Caco-2 (cell line): ENCODE measurements at regions not wholly inside any gene's neighbourhood (a gene's known extent, or its start where the extent isn't known, plus 50 kb on each side); places are given as distances from the start of the nearest gene placed in this dataset.

ENCODE experiments used
- BruUV-seq: library from RNA; stranded (reverse); fragments of 400-500 nt; replicated peaks from 2 replicates; lab custom pipeline; 2021; lab: Mats Ljungman, UMichigan
- CTCF ChIA-PET: fragments of 300-600 bp; sonication (Branson Sonifier 250); formaldehyde crosslinking; loops from one replicate; lab custom pipeline; 2022; ENCODE audit warnings: antibody characterized with exemption; lab: Charles Lee
- POLR2A ChIA-PET: fragments of 300-600 bp; sonication (Branson Sonifier 250); formaldehyde crosslinking; loops from one replicate; lab custom pipeline; 2022; ENCODE audit warnings: antibody characterized with exemption; lab: Charles Lee
- DNase-seq, 2 experiments: peaks; one replicate each; pipeline versions ENCODE4 v3.0.0 to v3.0.0-alpha.2; 2020 to 2022
- H3K27me3 ChIP-seq: replicated peaks from 2 replicates; pipeline ENCODE4 v1.6.0; 2011; ENCODE audit warnings: low read length; ENCODE audit not compliant: control insufficient read depth, insufficient read depth
- H3K36me3 ChIP-seq: 2 replicates; pipeline ENCODE4 v1.5.1; 2011; ENCODE audit warnings: low read length; ENCODE audit not compliant: control insufficient read depth, insufficient read depth
- H3K4me1 ChIP-seq: fragments of 250-450 bp; sonication (Bioruptor Pico); 2 replicates; pipeline ENCODE4 v1.5.1; 2020; ENCODE audit warnings: mild to moderate bottlenecking
- H3K4me3 ChIP-seq: 2 replicates; pipeline ENCODE4 v1.5.1; 2011; ENCODE audit warnings: low read depth, mild to moderate bottlenecking, control low read depth, low read length
- H3K9me3 ChIP-seq: fragments of 250-450 bp; sonication (Bioruptor Pico); 2 replicates; pipeline ENCODE4 v1.5.1; 2020; ENCODE audit warnings: mild to moderate bottlenecking, moderate library complexity
- H3K27ac Mint-ChIP-seq: one replicate; pipeline ENCODE4 v1.8.0; 2022; ENCODE audit warnings: mixed read lengths; ENCODE audit not compliant: unreplicated experiment
- H3K27me3 Mint-ChIP-seq: one replicate; pipeline ENCODE4 v1.8.0; 2022; ENCODE audit warnings: mixed read lengths; ENCODE audit not compliant: insufficient read depth, unreplicated experiment
- H3K36me3 Mint-ChIP-seq: one replicate; pipeline ENCODE4 v1.8.0; 2022; ENCODE audit warnings: mild to moderate bottlenecking, mixed read lengths; ENCODE audit not compliant: insufficient read depth, unreplicated experiment
- H3K4me1 Mint-ChIP-seq: one replicate; pipeline ENCODE4 v1.8.0; 2022; ENCODE audit warnings: low read depth, mixed read lengths; ENCODE audit not compliant: unreplicated experiment
- H3K4me3 Mint-ChIP-seq: one replicate; pipeline ENCODE4 v1.8.0; 2022; ENCODE audit warnings: mild to moderate bottlenecking, moderate library complexity, mixed read lengths; ENCODE audit not compliant: unreplicated experiment
- H3K9me3 Mint-ChIP-seq: one replicate; pipeline ENCODE4 v1.8.0; 2022; ENCODE audit warnings: mixed read lengths; ENCODE audit not compliant: unreplicated experiment
- CTCF ChIP-seq, 2 experiments: fragments of 200-600 bp in 1 of 2; IDR thresholded peaks; 1 replicate in 1 of 2; 2 replicates in 1 of 2; pipeline versions ENCODE4 v1.5.1 to v1.8.0; 2011 to 2022; ENCODE audit warnings: antibody characterized with exemption in 1 of 2, control low read depth in 1 of 2, inconsistent platforms in 1 of 2, low read depth in 1 of 2, low read length in 1 of 2, mild to moderate bottlenecking in 1 of 2, moderate library complexity in 1 of 2; ENCODE audit not compliant: insufficient read depth in 1 of 2, severe bottlenecking in 1 of 2, unreplicated experiment in 1 of 2
- intact Hi-C: fragments of 100-400 bp; cut with micrococcal nuclease; formaldehyde crosslinking; loops from one replicate; pipeline ENCODE4 v1.10.0; 2022; ENCODE audit not compliant: unreplicated experiment

- Mint-ChIP-seq H3K4me3 (no peak overlapping the region), H3K4me1 (no peaks in the 10 kb centered on the region), H3K27me3 (no peaks in the 10 kb centered on the region), H3K36me3 (no peaks in the 10 kb centered on the region), H3K9me3 (peaks cover 8% of the 10 kb centered on the region), H3K27ac (no peak overlapping the region)
- no peak for TF ChIP-seq CTCF (IDR thresholded peaks at IDR 0.05; ENCODE audit: insufficient read depth in 1 of 2, low read depth in 1 of 2, low read length in 1 of 2, severe bottlenecking in 1 of 2, unreplicated experiment in 1 of 2)
- H3K36me3 ChIP-seq, result no peaks in the 10 kb centered on the region
- no peaks in the 10 kb centered on the region for H3K9me3 ChIP-seq
- DNase-seq, result no peak
- ChIA-PET CTCF (no interaction called here), POLR2A (no interaction called here)
- no peak overlapping the region for H3K4me3 ChIP-seq
- no TSS peak for BruUV-seq
- no peaks in the 10 kb centered on the region for H3K4me1 ChIP-seq
- H3K27me3 ChIP-seq, result no peaks in the 10 kb centered on the region
- intact Hi-C loops, result no loop called here
Observed at GRCh38 chr5:53825016-53825415, 264.6 kb downstream of the NDUFS4 start.

GRCh38 chr5:53825926-53826325 is 265.5 kb downstream of the NDUFS4 start:
- no peak for TF ChIP-seq CTCF (IDR thresholded peaks at IDR 0.05; ENCODE audit: insufficient read depth in 1 of 2, low read depth in 1 of 2, low read length in 1 of 2, severe bottlenecking in 1 of 2, unreplicated experiment in 1 of 2)
- DNase-seq, result no peak
- no TSS peak for BruUV-seq
- H3K36me3 Mint-ChIP-seq, result no peaks in the 10 kb centered on the region
- peaks cover 11% of the 10 kb centered on the region for H3K9me3 Mint-ChIP-seq
- H3K27me3 ChIP-seq, result no peaks in the 10 kb centered on the region
- no peaks in the 10 kb centered on the region for H3K36me3 ChIP-seq
- H3K4me3 ChIP-seq, result no peak overlapping the region
- intact Hi-C loops, result no loop called here
- POLR2A ChIA-PET, result no interaction called here
- no peaks in the 10 kb centered on the region for H3K27me3 Mint-ChIP-seq
- no peaks in the 10 kb centered on the region for H3K4me1 ChIP-seq
- no peaks in the 10 kb centered on the region for H3K9me3 ChIP-seq
- H3K4me3 Mint-ChIP-seq, result no peak overlapping the region
- no peaks in the 10 kb centered on the region for H3K4me1 Mint-ChIP-seq
- CTCF ChIA-PET, result no interaction called here
- no peak overlapping the region for H3K27ac Mint-ChIP-seq

GRCh38 chr5:53826504-53826903 is 266.1 kb downstream of the NDUFS4 start:
- H3K4me3 ChIP-seq, result no peak overlapping the region
- Mint-ChIP-seq H3K36me3 (no peaks in the 10 kb centered on the region), H3K27me3 (no peaks in the 10 kb centered on the region), H3K27ac (no peak overlapping the region), H3K4me3 (no peak overlapping the region), H3K4me1 (no peaks in the 10 kb centered on the region), H3K9me3 (peaks cover 17% of the 10 kb centered on the region)
- no peaks in the 10 kb centered on the region for H3K27me3 ChIP-seq
- no peaks in the 10 kb centered on the region for H3K36me3 ChIP-seq
- POLR2A ChIA-PET, result no interaction called here
- TF ChIP-seq CTCF (IDR thresholded peaks at IDR 0.05; ENCODE audit: insufficient read depth in 1 of 2, low read depth in 1 of 2, low read length in 1 of 2, severe bottlenecking in 1 of 2, unreplicated experiment in 1 of 2), result no peak
- no TSS peak for BruUV-seq
- intact Hi-C loops, result no loop called here
- CTCF ChIA-PET, result no interaction called here
- H3K4me1 ChIP-seq, result no peaks in the 10 kb centered on the region
- H3K9me3 ChIP-seq, result 0 out of 2 replicates have a peak, but pooled peaks cover 5% of the 10 kb centered on the region
- DNase-seq, result no peak
